ENCODE measurements at regions not wholly inside any gene's neighbourhood (a gene's known extent, or its start where the extent isn't known, plus 50 kb on each side); places are given as distances from the start of the nearest gene placed in this dataset.

DNA sequence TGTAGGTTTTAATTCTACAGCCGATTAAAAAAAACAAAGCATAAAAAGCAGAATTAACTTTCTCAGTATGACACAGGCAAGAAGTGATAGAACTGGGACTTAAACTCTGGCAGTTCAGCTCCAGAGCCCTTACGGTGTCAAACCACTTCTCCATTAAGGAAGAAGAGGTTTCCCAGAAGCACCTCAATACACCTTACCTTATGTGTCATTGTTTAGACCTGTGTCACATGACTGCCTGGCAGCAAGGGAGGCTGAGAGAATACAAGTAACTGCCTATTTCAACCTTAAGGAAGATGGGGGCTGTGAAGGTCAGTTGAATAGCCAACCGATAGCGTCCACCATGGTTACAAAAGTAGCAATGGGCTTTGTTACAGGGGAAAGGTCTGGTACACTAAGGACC, 54.6 kb upstream of the ARHGAP5 start:
- Histone ChIP-seq H3K79me2 (ENCODE audit: insufficient read depth, low read length) (no peaks in the 10 kb centered on the region), H3K27me3 (ENCODE audit: insufficient read depth, low read length) (peaks cover 10% of the 10 kb centered on the region), H3K4me1 (ENCODE audit: insufficient read depth, low read length) (no peaks in the 10 kb centered on the region), H3K36me3 (ENCODE audit: insufficient read depth, low read length) (no peaks in the 10 kb centered on the region), H3K4me3 (ENCODE audit: insufficient read depth, low read length) (no peak overlapping the region), H4K20me1 (ENCODE audit: insufficient read depth, low read length) (no peaks in the 10 kb centered on the region), H3K4me2 (ENCODE audit: insufficient read depth, low read length) (no peak overlapping the region), H2AFZ (ENCODE audit: low read length) (no peak overlapping the region), H3K27ac (ENCODE audit: low read depth, low read length) (no peak overlapping the region), H3K9me3 (ENCODE audit: low read depth, low read length) (no peaks in the 10 kb centered on the region)
- DNase-seq (ENCODE audit: insufficient read length, low spot score, missing footprints): no peak
- TF ChIP-seq, protein P1, sequence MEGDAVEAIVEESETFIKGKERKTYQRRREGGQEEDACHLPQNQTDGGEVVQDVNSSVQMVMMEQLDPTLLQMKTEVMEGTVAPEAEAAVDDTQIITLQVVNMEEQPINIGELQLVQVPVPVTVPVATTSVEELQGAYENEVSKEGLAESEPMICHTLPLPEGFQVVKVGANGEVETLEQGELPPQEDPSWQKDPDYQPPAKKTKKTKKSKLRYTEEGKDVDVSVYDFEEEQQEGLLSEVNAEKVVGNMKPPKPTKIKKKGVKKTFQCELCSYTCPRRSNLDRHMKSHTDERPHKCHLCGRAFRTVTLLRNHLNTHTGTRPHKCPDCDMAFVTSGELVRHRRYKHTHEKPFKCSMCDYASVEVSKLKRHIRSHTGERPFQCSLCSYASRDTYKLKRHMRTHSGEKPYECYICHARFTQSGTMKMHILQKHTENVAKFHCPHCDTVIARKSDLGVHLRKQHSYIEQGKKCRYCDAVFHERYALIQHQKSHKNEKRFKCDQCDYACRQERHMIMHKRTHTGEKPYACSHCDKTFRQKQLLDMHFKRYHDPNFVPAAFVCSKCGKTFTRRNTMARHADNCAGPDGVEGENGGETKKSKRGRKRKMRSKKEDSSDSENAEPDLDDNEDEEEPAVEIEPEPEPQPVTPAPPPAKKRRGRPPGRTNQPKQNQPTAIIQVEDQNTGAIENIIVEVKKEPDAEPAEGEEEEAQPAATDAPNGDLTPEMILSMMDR (IDR thresholded peaks at IDR 0.05; ENCODE audit: extremely low read depth, low read depth, low read length): no peak

DNA sequence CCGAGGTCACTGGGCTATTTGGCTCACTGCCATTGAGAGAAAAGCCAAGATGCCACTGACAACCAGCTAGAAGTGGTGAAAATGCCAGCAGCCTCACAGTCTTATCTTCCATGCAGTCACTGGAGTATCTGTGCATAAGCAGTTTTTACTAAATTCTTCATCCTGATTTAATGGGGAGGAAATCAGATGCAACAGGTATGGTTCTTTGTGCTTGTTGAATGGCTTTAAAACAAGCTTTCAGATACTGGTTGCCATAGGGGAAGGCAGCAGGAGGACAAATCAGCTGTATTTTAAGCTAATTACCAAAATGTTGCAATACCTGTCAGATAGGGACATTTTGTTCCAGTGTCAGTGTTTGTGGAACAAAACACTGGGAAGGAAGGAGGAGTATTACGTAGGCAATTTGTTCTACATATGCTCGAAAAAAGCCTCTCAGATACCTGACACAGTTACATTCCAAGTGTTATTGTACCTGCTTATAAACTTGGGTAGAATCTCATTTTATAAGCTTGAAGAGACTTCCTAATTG, 54.1 kb upstream of the ARHGAP5 start:
- H3K79me2 ChIP-seq (ENCODE audit: insufficient read depth, low read length): no peaks in the 10 kb centered on the region
- H3K27ac ChIP-seq (ENCODE audit: low read depth, low read length): no peak overlapping the region
- no peaks in the 10 kb centered on the region for H3K4me1 ChIP-seq (ENCODE audit: insufficient read depth, low read length)
- H3K4me3 ChIP-seq (ENCODE audit: insufficient read depth, low read length): no peak overlapping the region
- TF ChIP-seq, protein P1 (IDR thresholded peaks at IDR 0.05; ENCODE audit: extremely low read depth, low read depth, low read length): no peak
- peaks cover 10% of the 10 kb centered on the region for H3K27me3 ChIP-seq (ENCODE audit: insufficient read depth, low read length)
- no peaks in the 10 kb centered on the region for H3K36me3 ChIP-seq (ENCODE audit: insufficient read depth, low read length)
- no peak overlapping the region for H3K4me2 ChIP-seq (ENCODE audit: insufficient read depth, low read length)
- no peak overlapping the region for H2AFZ ChIP-seq (ENCODE audit: low read length)
- no peak for DNase-seq (ENCODE audit: insufficient read length, low spot score, missing footprints)
- no peaks in the 10 kb centered on the region for H4K20me1 ChIP-seq (ENCODE audit: insufficient read depth, low read length)
- no peaks in the 10 kb centered on the region for H3K9me3 ChIP-seq (ENCODE audit: low read depth, low read length)

DNA sequence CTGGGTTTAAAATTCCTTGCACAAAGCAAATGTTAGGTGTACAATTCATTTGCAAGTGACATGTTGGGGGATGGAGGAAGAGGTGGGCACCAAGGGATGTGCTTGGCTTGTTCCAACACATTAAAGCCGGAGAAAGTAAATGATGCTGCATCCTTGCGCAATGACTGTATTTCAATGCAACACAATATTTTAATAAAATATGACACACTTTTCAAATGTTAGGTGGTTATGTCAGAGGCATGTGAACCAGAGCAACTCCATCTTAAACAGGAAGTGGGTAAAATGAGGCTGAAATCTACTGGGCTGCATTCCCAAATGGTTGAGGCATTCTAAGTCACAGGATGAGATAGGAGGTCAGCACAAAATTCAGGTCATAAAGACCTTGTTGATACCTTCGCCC, 53.6 kb upstream of the ARHGAP5 start:
- Histone ChIP-seq H3K9me3 (ENCODE audit: low read depth, low read length) (no peaks in the 10 kb centered on the region), H3K4me3 (ENCODE audit: insufficient read depth, low read length) (no peak overlapping the region), H3K4me1 (ENCODE audit: insufficient read depth, low read length) (no peaks in the 10 kb centered on the region), H2AFZ (ENCODE audit: low read length) (no peak overlapping the region), H4K20me1 (ENCODE audit: insufficient read depth, low read length) (no peaks in the 10 kb centered on the region), H3K36me3 (ENCODE audit: insufficient read depth, low read length) (no peaks in the 10 kb centered on the region), H3K4me2 (ENCODE audit: insufficient read depth, low read length) (no peak overlapping the region), H3K27me3 (ENCODE audit: insufficient read depth, low read length) (peaks cover 10% of the 10 kb centered on the region), H3K27ac (ENCODE audit: low read depth, low read length) (no peak overlapping the region), H3K79me2 (ENCODE audit: insufficient read depth, low read length) (no peaks in the 10 kb centered on the region)
- TF ChIP-seq, protein P1 (IDR thresholded peaks at IDR 0.05; ENCODE audit: extremely low read depth, low read depth, low read length): no peak
- DNase-seq (ENCODE audit: insufficient read length, low spot score, missing footprints): no peak

DNA sequence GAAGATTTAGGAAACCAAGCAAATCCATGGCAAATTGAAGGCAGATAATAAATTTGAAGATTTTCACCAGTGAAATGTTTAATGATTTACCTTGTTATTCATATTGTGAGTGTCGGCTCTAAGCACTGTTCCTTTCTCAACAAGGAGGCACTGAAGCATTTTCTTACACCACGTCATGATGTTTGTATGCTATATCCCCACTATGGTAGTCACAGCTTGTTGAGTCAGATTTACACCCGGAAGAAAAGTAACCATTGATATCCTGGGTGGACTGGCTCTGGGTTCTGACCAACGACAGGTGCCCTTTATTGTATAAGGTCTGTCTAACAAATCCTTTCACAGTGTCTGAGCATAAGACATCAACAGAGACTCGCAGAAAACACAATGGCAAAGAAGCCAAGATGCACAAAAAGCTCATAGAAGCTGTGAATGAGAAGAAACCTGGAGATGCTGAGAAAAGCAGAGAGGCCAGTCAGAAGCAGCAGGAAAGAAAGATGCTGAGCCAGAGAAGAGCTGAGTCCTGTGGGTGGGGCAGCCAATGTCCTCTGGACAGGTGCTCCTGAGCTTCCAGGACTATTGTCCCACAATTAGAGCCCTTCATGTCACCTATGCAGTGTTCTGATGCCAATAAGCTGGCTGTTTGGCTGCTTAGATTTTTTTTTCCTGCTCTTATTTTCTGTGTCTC, 49.7 kb upstream of the ARHGAP5 start:
- H3K4me1 ChIP-seq (ENCODE audit: insufficient read depth, low read length): no peaks in the 10 kb centered on the region
- no peak overlapping the region for H2AFZ ChIP-seq (ENCODE audit: low read length)
- no peaks in the 10 kb centered on the region for H4K20me1 ChIP-seq (ENCODE audit: insufficient read depth, low read length)
- H3K27me3 ChIP-seq (ENCODE audit: insufficient read depth, low read length): peaks cover 8% of the 10 kb centered on the region
- no peak overlapping the region for H3K4me2 ChIP-seq (ENCODE audit: insufficient read depth, low read length)
- H3K36me3 ChIP-seq (ENCODE audit: insufficient read depth, low read length): no peaks in the 10 kb centered on the region
- DNase-seq (ENCODE audit: insufficient read length, low spot score, missing footprints): no peak
- H3K27ac ChIP-seq (ENCODE audit: low read depth, low read length): no peak overlapping the region
- no peaks in the 10 kb centered on the region for H3K9me3 ChIP-seq (ENCODE audit: low read depth, low read length)
- TF ChIP-seq, protein P1 (IDR thresholded peaks at IDR 0.05; ENCODE audit: extremely low read depth, low read depth, low read length): no peak
- no peaks in the 10 kb centered on the region for H3K79me2 ChIP-seq (ENCODE audit: insufficient read depth, low read length)
- no peak overlapping the region for H3K4me3 ChIP-seq (ENCODE audit: insufficient read depth, low read length)
